ENCODE measurements at regions not wholly inside any gene's neighbourhood (a gene's known extent, or its start where the extent isn't known, plus 50 kb on each side); places are given as distances from the start of the nearest gene placed in this dataset.

GRCh38 chr1:95829556-95829955 lies 595.5 kb downstream of the RWDD3 start:
- no peaks in the 10 kb centered on the region for H3K27me3 ChIP-seq (ENCODE audit: insufficient read depth, low read length, poor library complexity, severe bottlenecking)
- TF ChIP-seq EZH2phosphoT487 (IDR thresholded peaks at IDR 0.05; ENCODE audit: borderline replicate concordance) (no peak), CTCF (conservative IDR thresholded peaks at IDR 0.05; ENCODE audit: low read length) (no peak)
- no peak overlapping the region for H3K9ac ChIP-seq (ENCODE audit: low read depth, low read length, poor library complexity, severe bottlenecking)
- no peaks in the 10 kb centered on the region for H4K20me1 ChIP-seq (ENCODE audit: insufficient read depth, low read length, poor library complexity, severe bottlenecking)
- no peaks in the 10 kb centered on the region for H3K36me3 ChIP-seq (ENCODE audit: insufficient read depth, low read length)
- H2AFZ ChIP-seq (ENCODE audit: low read length), result no peak overlapping the region
- H3K4me2 ChIP-seq (ENCODE audit: low read depth, low read length, poor library complexity, severe bottlenecking), result no peak overlapping the region
- no peaks in the 10 kb centered on the region for H3K79me2 ChIP-seq (ENCODE audit: insufficient read depth, low read length)
- H3K9me3 ChIP-seq (ENCODE audit: insufficient read depth, low read depth, low read length), result no peaks in the 10 kb centered on the region
- H3K4me1 ChIP-seq (ENCODE audit: insufficient read depth, low read length, poor library complexity, severe bottlenecking), result no peaks in the 10 kb centered on the region
- no peaks in the 10 kb centered on the region for H3K9me2 ChIP-seq (replicated peaks; ENCODE audit: low read depth, low read length)
- no peak overlapping the region for H3K4me3 ChIP-seq (ENCODE audit: low read length, poor library complexity, severe bottlenecking)
- H3F3A ChIP-seq (ENCODE audit: low read depth), result no peaks in the 10 kb centered on the region

GRCh38 chr1:95832370-95832769 lies 598.4 kb downstream of the RWDD3 start:
- Histone ChIP-seq H3K9me3 (ENCODE audit: insufficient read depth, low read depth, low read length) (no peaks in the 10 kb centered on the region), H3F3A (ENCODE audit: low read depth) (no peaks in the 10 kb centered on the region), H4K20me1 (ENCODE audit: insufficient read depth, low read length, poor library complexity, severe bottlenecking) (no peaks in the 10 kb centered on the region), H3K9me2 (replicated peaks; ENCODE audit: low read depth, low read length) (no peaks in the 10 kb centered on the region), H3K4me2 (ENCODE audit: low read depth, low read length, poor library complexity, severe bottlenecking) (no peak overlapping the region), H2AFZ (ENCODE audit: low read length) (no peak overlapping the region), H3K27me3 (ENCODE audit: insufficient read depth, low read length, poor library complexity, severe bottlenecking) (no peaks in the 10 kb centered on the region), H3K36me3 (ENCODE audit: insufficient read depth, low read length) (no peaks in the 10 kb centered on the region), H3K4me3 (ENCODE audit: low read length, poor library complexity, severe bottlenecking) (no peak overlapping the region), H3K9ac (ENCODE audit: low read depth, low read length, poor library complexity, severe bottlenecking) (no peak overlapping the region), H3K79me2 (ENCODE audit: insufficient read depth, low read length) (no peaks in the 10 kb centered on the region), H3K4me1 (ENCODE audit: insufficient read depth, low read length, poor library complexity, severe bottlenecking) (no peaks in the 10 kb centered on the region)
- TF ChIP-seq EZH2phosphoT487 (IDR thresholded peaks at IDR 0.05; ENCODE audit: borderline replicate concordance), result no peak
- no peak for TF ChIP-seq CTCF (conservative IDR thresholded peaks at IDR 0.05; ENCODE audit: low read length)

- no peaks in the 10 kb centered on the region for H3K9me3 ChIP-seq (ENCODE audit: insufficient read depth, low read depth, low read length)
- no peaks in the 10 kb centered on the region for H3K36me3 ChIP-seq (ENCODE audit: insufficient read depth, low read length)
- no peaks in the 10 kb centered on the region for H3F3A ChIP-seq (ENCODE audit: low read depth)
- no peaks in the 10 kb centered on the region for H3K27me3 ChIP-seq (ENCODE audit: insufficient read depth, low read length, poor library complexity, severe bottlenecking)
- no peak overlapping the region for H2AFZ ChIP-seq (ENCODE audit: low read length)
- no peak overlapping the region for H3K4me3 ChIP-seq (ENCODE audit: low read length, poor library complexity, severe bottlenecking)
- no peaks in the 10 kb centered on the region for H3K79me2 ChIP-seq (ENCODE audit: insufficient read depth, low read length)
- H3K9ac ChIP-seq (ENCODE audit: low read depth, low read length, poor library complexity, severe bottlenecking), result no peak overlapping the region
- no peaks in the 10 kb centered on the region for H3K9me2 ChIP-seq (replicated peaks; ENCODE audit: low read depth, low read length)
- no peaks in the 10 kb centered on the region for H3K4me1 ChIP-seq (ENCODE audit: insufficient read depth, low read length, poor library complexity, severe bottlenecking)
- no peak overlapping the region for H3K4me2 ChIP-seq (ENCODE audit: low read depth, low read length, poor library complexity, severe bottlenecking)
- no peaks in the 10 kb centered on the region for H4K20me1 ChIP-seq (ENCODE audit: insufficient read depth, low read length, poor library complexity, severe bottlenecking)
- TF ChIP-seq EZH2phosphoT487 (IDR thresholded peaks at IDR 0.05; ENCODE audit: borderline replicate concordance) (no peak), CTCF (conservative IDR thresholded peaks at IDR 0.05; ENCODE audit: low read length) (no peak)
Observed at GRCh38 chr1:95849439-95849838, 615.4 kb downstream of the RWDD3 start.
